ENCODE measurements at regions not wholly inside any gene's neighbourhood (a gene's known extent, or its start where the extent isn't known, plus 50 kb on each side); places are given as distances from the start of the nearest gene placed in this dataset.

GRCh38 chr18:70666936-70667335, 378.1 kb downstream of the SOCS6 start:
- DNase-seq (ENCODE audit: low spot score), result no peak
- in situ Hi-C loops (cut with MboI; ENCODE audit: low pct_unique_long_range_greater_than_20kb, low sequenced_read_pairs, unreplicated experiment), result no loop called here
- TF ChIP-seq CTCF (IDR thresholded peaks at IDR 0.05; ENCODE audit: extremely low read depth, insufficient read depth, missing control alignments), result no peak

GRCh38 chr18:70663141-70663540, 374.3 kb downstream of the SOCS6 start:
- no peak for TF ChIP-seq CTCF (IDR thresholded peaks at IDR 0.05; ENCODE audit: extremely low read depth, insufficient read depth, missing control alignments)
- in situ Hi-C loops (cut with MboI; ENCODE audit: low pct_unique_long_range_greater_than_20kb, low sequenced_read_pairs, unreplicated experiment), result no loop called here
- DNase-seq (ENCODE audit: low spot score), result no peak

GRCh38 chr18:70662588-70662987, 373.7 kb downstream of the SOCS6 start:
- no peak for DNase-seq (ENCODE audit: low spot score)
- no peak for TF ChIP-seq CTCF (IDR thresholded peaks at IDR 0.05; ENCODE audit: extremely low read depth, insufficient read depth, missing control alignments)
- in situ Hi-C loops (cut with MboI; ENCODE audit: low pct_unique_long_range_greater_than_20kb, low sequenced_read_pairs, unreplicated experiment), result no loop called here

GRCh38 chr18:70659036-70659925, 370.4 kb downstream of the SOCS6 start:
- in situ Hi-C loops (cut with MboI; ENCODE audit: low pct_unique_long_range_greater_than_20kb, low sequenced_read_pairs, unreplicated experiment), result no loop called here
- DNase-seq (ENCODE audit: low spot score), result no peak
- no peak for TF ChIP-seq CTCF (IDR thresholded peaks at IDR 0.05; ENCODE audit: extremely low read depth, insufficient read depth, missing control alignments)

GRCh38 chr18:70653671-70654070, 364.8 kb downstream of the SOCS6 start:
- in situ Hi-C loops (cut with MboI; ENCODE audit: low pct_unique_long_range_greater_than_20kb, low sequenced_read_pairs, unreplicated experiment), result no loop called here
- no peak for DNase-seq (ENCODE audit: low spot score)
- no peak for TF ChIP-seq CTCF (IDR thresholded peaks at IDR 0.05; ENCODE audit: extremely low read depth, insufficient read depth, missing control alignments)

GRCh38 chr18:70650878-70651277, 362.0 kb downstream of the SOCS6 start:
- no peak for TF ChIP-seq CTCF (IDR thresholded peaks at IDR 0.05; ENCODE audit: extremely low read depth, insufficient read depth, missing control alignments)

More at GRCh38 chr18:70650878-70651277, 362.0 kb downstream of the SOCS6 start:
- in situ Hi-C loops (cut with MboI; ENCODE audit: low pct_unique_long_range_greater_than_20kb, low sequenced_read_pairs, unreplicated experiment), result no loop called here
- DNase-seq (ENCODE audit: low spot score), result no peak
